ENCODE measurements at regions not wholly inside any gene's neighbourhood (a gene's known extent, or its start where the extent isn't known, plus 50 kb on each side); places are given as distances from the start of the nearest gene placed in this dataset.

GRCh38 chr15:97567411-97567810, 393.1 kb upstream of the ARRDC4 start:
- no peak for TF ChIP-seq EZH2phosphoT487 (IDR thresholded peaks at IDR 0.05; ENCODE audit: insufficient read depth, low read depth)
- no peak for TF ChIP-seq EZH2 (IDR thresholded peaks at IDR 0.05; ENCODE audit: insufficient read depth, poor library complexity, severe bottlenecking)

Measured in GM23248 (cell line).